Activated CD4-positive, alpha-beta T cell treated with anti-CD3 and anti-CD28 coated beads, Interleukin-2, amount 50 U/mL, for 48 hours (primary cell): ENCODE measurements at regions not wholly inside any gene's neighbourhood (a gene's known extent, or its start where the extent isn't known, plus 50 kb on each side); places are given as distances from the start of the nearest gene placed in this dataset.

Experiments used
- DNase-seq, 2 experiments: peaks; one replicate each; pipeline ENCODE4 v3.0.0-alpha.2; 2020

DNA sequence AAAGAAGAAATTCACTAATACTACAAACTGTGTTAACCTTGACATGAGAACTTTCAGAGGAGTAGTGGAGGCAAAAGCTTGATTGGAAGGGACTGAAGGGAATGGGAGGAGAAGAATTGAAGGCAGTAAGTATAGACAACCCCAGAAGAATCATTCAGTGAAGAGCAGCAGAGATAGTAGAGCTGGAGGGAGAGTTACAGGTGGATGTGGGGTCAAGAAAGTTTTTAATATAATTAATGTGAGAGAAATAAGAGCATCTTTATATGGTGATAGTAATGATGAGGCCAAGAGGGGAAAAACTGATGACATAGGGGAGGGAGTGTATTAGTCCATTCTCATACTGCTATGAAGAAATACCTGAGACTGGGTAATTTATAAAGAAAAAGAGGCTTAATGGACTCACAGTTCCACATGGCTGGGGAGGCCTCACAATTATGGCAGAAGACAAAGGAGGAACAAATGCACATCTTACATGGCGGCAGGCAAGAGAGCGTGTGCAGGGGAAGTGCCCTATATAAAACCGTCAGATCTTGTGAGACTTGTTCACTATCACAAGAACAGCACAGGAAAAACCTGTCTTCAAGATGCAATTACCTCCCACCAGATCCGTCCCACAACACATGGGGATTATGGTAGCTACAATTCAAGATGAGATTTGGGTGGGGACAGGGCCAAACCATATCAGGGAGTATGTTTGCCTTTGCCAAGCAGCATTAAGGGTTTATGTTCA, 88.3 kb upstream of the PIK3CG start:
- no peak for DNase-seq

DNA sequence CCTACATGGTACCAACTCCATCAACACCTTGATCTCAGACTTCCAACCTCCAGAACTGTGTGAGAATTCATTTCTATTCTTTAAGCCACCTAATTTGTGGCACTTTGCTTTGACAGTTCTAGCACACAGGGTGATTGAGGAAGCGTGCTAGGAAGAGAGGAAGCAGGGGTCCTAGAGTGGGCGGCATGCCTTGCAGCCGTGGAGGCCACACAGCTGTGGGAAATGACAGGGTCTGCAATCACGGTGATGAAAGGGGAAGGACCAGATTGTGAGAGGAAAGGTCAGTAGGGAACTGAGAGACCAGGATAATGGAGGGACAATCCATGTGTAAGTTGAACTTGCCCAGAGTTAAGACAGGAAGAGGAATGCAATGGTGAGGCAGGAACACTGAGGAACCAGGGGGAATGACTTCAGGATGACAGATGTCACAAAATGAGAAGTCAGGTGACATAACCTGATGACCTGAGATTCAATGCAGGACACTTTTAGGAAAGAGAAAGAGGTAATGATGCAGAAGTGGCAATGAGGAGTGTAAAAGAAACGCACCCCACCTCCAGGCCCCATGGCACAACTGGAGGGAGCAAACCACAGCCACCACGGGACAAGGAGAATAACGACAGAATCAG, 87.3 kb upstream of the PIK3CG start:
- DNase-seq: no peak

DNA sequence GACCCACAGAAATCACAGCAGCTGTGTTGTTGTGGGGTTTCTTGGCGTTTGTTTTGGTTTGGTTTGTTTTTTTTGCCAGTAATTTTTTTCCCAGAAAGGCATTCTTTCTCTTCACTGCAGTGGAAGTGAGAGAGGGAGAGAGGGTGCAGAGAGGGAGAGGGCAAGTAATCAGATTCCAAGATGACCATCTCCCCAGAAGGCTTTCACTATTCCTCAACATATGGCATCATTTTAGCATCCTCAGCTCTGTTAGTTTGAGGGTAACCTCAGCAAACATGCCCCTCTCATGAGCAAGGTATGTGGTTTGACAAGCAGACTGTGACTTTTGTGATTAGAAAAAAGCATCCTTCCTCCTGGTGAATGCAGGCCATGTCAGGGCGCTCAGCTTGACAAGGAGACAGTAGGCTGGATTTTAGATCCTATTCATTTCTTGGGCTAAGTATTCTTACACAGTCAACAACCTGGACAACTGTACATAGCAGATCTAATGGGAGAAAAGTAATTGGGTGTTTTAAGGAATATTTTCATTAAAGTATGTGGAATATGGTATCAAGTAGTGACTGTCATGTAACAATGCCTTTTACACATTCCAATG, 86.3 kb upstream of the PIK3CG start:
- DNase-seq: no peak

DNA sequence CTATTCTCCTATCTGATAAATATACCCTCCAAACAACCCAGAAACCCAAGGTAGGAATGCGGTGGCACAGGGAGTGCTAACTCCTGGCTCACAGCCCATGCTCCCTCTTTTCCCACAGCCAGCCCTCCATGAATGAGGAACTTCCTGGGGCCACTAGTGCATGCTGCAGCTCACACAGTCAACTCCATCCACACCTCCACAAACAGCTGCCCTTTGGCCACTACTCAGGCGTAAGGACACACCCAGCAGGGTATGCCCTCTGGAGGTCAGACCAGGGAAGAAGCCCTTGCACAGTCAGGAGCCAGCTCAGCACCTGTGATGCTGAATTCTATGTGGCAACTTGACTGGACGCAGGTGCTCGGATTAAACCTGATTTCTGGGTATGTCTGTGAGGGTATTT, 85.2 kb upstream of the PIK3CG start:
- peak in 1 of 2 experiments; percentile 26 for DNase-seq

GRCh38 chr7:106781007-106781406, 84.1 kb upstream of the PIK3CG start:
- DNase-seq: no peak

- no peak for DNase-seq
Observed at GRCh38 chr7:106781828-106782544, 83.1 kb upstream of the PIK3CG start.

- DNase-seq: no peak
Observed at GRCh38 chr7:106783286-106783685, 81.8 kb upstream of the PIK3CG start.

DNA sequence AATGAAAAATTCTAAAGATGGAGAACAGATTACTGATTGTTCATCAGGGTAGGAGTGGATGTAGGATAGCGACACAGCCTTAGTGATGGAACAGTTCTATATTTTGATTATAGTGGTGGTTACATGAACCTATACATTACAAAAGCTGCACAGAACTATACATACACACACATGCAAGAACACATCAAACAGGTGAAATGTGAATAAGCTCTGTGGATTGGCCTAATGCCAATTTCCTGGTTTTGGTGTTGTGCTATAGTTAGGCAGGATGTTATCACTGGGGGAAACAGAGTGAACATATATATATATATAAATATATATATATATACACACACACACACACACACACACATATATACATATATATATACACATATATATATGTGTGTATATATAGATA, 76.4 kb upstream of the PIK3CG start:
- DNase-seq: no peak

DNA sequence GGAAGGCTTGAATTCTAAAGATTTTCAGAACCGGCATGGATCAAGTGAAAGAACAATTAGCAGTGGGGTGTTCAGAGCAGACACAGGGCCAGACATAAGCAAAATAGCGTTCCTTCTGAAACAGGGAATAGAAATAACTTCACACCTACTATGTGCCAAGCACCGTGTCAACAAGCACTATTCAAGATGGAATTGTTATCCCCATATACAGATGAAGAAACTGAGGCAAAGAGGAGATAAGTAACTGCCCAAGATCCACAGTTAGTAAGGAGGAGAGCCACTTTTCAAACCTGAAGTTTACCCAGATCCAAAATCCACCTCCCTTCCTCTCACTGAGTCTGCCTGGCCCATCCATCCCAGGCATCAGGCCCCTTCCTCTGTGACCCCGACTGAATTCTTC, 73.6 kb upstream of the PIK3CG start:
- DNase-seq: no peak

DNA sequence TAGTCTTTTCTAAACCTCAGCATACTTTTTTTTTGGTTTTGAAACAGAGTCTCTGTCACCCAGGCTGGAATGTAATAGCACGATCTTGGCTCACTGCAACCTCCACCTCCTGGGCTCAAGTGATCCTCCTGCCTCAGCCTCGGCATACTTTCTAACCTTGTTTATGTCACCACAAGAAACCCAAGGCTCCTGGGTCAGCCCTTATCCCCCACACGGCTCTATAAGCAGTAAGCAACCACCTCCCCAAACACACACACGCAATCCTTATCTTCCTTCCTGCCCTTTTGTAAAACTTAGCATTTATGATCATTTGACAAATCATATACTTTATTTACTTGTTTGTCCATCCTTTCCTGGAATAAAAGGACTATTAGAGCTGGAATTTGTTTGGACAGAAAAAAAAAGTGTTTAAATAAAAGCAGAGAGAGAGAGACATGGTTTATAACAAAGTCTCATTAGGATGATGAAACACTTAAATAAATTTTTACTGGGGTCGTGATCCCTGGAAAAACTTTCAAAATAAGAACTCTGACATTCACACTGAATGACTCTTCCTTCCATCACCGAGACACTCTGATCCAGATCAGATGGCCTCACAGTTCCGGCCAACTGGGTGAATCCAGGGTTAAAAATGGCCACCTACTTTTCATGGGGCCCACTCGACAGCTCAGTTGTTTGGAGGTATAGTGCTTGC, 72.7 kb upstream of the PIK3CG start:
- no peak for DNase-seq

DNA sequence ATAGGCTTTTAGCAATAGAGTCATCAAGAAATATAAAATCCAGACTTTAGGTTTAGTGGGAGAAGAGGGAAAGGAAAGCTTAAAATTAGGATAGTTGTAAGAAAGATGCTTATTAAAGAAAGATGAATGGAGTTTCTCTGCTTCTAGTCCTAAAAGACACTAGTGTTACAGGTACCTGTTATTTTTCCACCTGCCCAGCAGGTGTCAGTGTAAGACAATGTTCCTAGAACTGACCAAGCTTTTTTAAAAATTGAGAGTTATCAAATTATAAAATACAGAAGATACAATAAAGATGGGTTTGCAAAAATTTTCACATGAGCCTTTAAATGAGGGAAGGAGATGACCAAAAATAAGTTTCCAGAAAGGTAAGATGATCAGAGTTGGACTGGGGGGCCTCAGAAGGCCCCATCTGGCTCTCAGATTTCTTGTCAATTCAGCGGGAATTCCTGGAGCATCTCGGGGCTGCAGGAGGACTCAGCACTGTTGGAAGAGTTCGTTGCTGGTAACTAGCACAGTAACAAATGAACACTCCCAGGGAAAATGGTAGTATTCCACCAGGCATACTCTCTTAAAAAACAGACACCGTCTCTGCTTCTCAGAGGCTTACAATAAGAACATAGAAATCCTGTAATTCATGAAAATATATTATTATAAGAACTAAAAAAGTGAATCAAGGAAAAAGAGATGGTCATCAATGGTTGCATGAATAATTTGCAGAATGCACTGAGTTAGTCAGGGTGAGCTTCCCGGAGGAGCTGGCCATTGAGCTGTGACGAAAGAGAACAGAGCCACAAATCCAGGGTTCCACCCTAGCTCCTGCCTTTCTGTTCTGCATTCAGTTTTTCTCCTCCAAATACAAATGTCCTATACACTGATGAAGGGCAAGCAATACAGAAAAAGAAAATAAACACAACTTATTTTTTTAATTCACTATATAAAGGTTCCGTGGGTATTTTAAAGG, 71.8 kb upstream of the PIK3CG start:
- DNase-seq: peak in 1 of 2 experiments; percentile 24

DNA sequence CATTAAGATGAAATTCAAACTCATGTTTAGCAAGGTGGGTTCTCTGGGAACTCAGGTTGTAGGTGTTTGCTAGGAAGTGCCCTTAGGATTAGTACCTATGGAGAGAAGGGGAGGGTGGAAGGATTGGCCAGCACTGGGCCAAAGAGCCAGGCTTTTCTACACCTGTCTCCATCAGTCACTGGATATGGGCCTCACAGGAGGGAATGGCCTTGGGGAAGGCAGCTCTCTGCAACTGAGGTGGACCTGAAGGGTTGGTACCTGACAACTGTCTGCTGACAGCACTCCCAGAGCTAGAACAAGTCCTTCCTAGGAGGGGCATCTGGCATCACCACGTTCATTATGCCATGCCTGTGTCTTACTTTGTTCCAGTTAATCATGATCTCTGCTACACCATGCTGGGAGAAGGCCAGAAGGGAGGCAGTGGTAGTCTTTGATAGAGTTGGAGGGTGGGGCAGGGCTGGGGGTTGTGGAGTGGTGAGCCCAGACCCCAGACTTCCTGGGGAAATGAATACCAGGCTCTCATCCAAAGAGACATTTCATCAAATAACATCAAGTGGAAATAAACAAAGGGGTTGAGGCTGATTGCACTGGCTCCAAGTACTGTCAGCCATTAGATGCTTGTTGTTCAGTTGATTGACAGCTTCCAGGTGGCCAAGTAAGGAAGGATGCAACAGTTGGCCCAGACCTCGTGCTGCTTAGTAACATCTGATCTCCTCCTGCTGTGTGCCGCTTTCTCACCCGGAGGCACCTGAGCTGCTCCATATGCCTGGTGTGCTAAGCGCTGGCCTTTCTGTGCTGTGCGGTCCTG, 70.6 kb upstream of the PIK3CG start:
- no peak for DNase-seq

DNA sequence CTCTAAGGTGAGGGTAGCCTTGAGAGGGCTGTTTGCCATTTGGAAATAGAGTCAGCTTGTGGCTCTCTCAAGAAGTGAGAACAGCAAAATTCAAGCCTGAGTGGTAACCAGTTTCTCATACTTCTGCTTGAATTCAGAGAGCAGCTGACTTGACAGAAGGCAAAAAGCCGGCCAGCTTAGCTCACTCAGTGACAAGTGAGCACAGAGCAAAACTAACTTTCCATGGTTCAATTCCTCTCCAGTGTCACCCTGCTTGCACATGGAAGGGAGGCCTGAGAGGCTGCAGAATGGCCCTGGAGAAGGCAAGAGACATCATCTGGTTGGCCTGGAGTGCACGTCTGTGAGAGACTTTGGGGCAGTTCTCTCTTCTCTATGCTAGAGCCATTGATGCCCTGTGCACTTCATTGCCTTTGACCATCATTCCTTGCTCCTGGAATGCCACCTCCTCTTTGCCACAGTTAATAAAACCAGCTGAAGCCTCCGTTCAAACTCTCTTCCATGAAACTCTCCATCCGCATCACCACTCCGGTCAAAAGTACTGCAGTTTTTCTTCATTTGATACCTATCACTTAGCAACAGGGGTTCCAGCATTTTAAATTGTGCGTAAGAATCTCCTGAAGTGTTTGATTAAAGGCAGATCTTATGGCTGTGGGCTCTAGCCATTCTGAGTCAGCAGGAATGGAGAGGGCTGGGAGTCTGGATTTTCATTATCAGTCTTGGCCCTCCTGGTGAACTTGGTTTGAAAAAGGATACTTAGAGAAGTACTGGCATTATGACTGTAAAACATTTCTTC, 69.8 kb upstream of the PIK3CG start:
- no peak for DNase-seq

DNA sequence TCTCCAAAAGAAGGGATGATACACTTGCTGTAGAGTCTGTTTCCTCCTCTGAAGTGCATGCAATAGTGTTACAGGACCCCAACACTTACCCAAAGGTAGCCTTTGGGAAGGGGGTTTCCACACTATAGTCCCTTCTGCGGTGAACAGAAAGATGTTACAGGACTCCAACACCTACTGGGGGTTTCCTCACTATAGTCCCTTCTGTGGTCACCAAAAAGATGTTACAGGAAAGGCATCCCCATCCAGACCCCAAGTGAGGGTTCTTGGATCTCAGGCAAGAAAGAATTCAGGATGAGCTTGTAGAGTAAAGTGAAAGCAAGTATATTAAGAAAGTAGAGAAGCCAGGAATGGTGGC, 69.2 kb upstream of the PIK3CG start:
- DNase-seq: no peak

DNA sequence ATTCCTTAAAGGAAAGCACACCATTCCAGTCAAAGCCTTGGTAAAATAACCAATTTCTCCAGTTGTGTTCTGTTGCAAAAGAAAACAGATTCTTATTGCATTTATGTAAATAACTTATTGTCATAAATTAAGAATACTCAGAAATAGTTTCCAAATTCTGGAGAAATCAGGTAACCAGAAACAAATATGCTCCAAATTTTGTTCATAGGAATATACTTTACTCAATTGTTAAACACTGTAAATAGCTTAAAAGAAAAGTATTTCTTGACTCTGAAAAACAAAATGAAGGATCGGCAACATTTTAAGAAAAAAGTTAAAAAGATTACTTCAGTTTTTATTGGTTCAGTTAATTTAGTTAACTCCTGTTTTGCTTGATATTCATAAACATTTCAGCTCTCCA, 67.1 kb upstream of the PIK3CG start:
- no peak for DNase-seq

DNA sequence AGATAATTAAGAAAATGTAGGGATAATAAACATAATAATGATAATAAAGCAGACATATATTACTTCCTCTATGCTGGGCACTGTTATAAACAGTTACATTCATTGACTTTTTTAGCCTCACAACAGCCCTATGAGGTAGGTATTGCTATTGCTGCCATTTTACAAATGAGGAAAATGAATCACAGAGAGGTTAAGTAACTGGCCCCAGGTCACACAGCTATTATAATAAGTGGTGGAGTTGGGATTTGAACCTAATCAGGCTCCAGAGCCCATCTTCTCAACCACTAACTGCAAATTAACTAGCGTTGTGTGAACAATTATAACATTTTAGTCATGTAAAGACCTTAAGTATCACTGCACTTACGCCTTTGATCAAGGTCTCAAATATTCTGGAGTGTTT, 62.5 kb upstream of the PIK3CG start:
- no peak for DNase-seq

- no peak for DNase-seq
Observed at GRCh38 chr7:106806556-106806955, 58.5 kb upstream of the PIK3CG start.

- DNase-seq: no peak
Observed at GRCh38 chr7:106807474-106807873, 57.6 kb upstream of the PIK3CG start.

GRCh38 chr7:106808967-106809635, 56.0 kb upstream of the PIK3CG start:
- DNase-seq: no peak

DNA sequence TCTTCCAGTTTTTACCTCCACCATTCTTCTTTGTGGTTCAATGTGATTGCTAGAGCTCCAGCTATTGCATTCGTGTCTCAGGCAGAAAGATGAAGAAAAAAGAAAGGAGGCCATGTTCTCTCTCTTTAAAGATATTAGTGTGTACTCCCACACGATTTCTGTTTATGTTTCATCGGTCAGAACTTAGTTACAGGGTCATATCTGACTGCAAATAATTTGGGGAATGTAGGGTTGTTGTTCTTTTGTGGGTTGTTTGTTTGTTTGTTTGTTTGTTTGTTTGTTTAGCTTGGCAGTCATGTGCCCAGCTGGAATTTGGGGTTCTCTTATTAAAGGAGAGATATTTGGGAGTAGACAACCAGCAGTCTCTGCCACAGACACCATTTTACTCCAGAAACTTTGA, 53.6 kb upstream of the PIK3CG start:
- DNase-seq: no peak
